ENCODE measurements at regions not wholly inside any gene's neighbourhood (a gene's known extent, or its start where the extent isn't known, plus 50 kb on each side); places are given as distances from the start of the nearest gene placed in this dataset.

DNA sequence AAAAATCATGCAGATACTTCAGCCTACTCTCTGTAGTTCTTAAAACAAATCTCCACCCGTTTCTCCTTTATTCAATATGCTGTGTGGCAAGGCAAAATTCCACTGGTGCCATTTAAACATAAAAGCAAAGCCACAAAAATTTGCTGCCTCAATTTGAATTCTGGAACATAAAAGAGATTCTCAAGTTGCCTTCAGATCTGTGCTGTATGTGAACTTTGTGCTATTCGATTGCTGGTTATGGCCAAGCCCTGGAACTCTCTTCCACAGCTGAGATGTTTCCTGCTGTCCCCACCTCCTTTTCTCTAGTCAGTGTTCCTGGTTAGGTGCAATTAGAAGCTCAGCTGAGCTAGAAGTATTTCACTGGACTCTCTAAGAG is 395.3 kb upstream of the BTBD3 start:
- DNase-seq (ENCODE audit: low spot score) (no peak), ATAC-seq (no peak)
- CTCF ChIA-PET, result no interaction called here
- no peak for TF ChIP-seq CBFB (CRISPR knock-in tag; IDR thresholded peaks at IDR 0.05; ENCODE audit: low read depth)
- no peak for TF ChIP-seq FOXP1 (CRISPR knock-in tag; IDR thresholded peaks at IDR 0.05; ENCODE audit: borderline replicate concordance)
- TF ChIP-seq, protein P1, sequence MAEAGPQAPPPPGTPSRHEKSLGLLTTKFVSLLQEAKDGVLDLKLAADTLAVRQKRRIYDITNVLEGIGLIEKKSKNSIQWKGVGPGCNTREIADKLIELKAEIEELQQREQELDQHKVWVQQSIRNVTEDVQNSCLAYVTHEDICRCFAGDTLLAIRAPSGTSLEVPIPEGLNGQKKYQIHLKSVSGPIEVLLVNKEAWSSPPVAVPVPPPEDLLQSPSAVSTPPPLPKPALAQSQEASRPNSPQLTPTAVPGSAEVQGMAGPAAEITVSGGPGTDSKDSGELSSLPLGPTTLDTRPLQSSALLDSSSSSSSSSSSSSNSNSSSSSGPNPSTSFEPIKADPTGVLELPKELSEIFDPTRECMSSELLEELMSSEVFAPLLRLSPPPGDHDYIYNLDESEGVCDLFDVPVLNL (CRISPR knock-in tag; IDR thresholded peaks at IDR 0.05; ENCODE audit: borderline replicate concordance, low read depth), result no peak
- no peak for TF ChIP-seq NFATC4 (CRISPR knock-in tag; IDR thresholded peaks at IDR 0.05)
- TF ChIP-seq, protein P2, sequence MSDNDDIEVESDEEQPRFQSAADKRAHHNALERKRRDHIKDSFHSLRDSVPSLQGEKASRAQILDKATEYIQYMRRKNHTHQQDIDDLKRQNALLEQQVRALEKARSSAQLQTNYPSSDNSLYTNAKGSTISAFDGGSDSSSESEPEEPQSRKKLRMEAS (CRISPR knock-in tag; IDR thresholded peaks at IDR 0.05), result no peak
- H3K27ac Mint-ChIP-seq, result no peak overlapping the region
- peaks cover 26% of the 10 kb centered on the region for H3K36me3 Mint-ChIP-seq
- H3K4me1 Mint-ChIP-seq, result peaks cover 5% of the 10 kb centered on the region; the same call in 1 of the 2 replicates
- H3K4me3 Mint-ChIP-seq, result no peak overlapping the region
- H3K27me3 Mint-ChIP-seq (ENCODE audit: low read depth), result no peaks in the 10 kb centered on the region
- POLR2A ChIA-PET, result no interaction called here
- peaks cover 33% of the 10 kb centered on the region for H3K9me3 Mint-ChIP-seq

DNA sequence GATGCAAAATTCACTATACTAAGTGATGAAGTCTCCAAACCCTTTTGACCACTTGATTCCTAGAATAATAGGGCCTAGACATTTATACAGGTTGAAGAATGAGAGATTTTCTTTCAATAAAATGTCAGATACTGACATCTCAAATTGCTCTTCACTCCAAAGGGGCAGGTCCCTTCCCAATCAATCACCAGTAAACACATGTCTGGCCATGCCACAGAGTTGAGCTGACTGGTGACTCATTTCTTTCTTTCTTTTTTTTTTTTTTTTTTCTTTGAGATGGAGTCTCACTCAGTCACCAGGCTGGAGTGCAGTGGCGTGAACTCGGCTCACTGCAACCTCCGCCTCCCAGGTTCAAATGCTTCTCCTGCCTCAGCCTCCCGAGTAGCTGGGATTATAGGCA is 388.6 kb upstream of the BTBD3 start:
- Mint-ChIP-seq H3K36me3 (peaks cover 67% of the 10 kb centered on the region), H3K27me3 (ENCODE audit: low read depth) (no peaks in the 10 kb centered on the region), H3K9me3 (peaks cover 73% of the 10 kb centered on the region), H3K4me3 (no peak overlapping the region), H3K27ac (no peak overlapping the region), H3K4me1 (peaks cover 6% of the 10 kb centered on the region)
- TF ChIP-seq, protein P1 (CRISPR knock-in tag; IDR thresholded peaks at IDR 0.05; ENCODE audit: borderline replicate concordance, low read depth), result no peak
- POLR2A ChIA-PET, result no interaction called here
- CTCF ChIA-PET, result no interaction called here
- no peak for ATAC-seq
- DNase-seq (ENCODE audit: low spot score), result no peak

DNA sequence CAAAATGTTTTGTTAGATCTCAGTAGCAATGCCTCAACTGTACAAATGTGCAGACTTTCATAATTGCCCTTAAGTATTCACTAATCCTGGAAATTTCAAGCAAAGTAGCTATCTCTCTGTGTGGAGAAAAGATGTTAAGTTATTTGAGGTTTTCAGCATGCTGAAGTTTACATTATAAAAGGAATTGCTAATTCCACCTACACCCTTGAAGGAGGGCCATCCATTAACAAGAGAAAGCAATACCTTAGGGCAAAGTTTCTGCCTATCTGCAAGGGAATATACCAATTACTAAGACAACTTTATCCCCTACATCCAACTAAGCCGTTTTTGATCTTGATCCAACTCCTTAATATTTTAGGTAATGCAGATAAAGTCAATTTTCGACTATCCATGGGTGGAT is 380.7 kb upstream of the BTBD3 start:
- TF ChIP-seq, protein P3, sequence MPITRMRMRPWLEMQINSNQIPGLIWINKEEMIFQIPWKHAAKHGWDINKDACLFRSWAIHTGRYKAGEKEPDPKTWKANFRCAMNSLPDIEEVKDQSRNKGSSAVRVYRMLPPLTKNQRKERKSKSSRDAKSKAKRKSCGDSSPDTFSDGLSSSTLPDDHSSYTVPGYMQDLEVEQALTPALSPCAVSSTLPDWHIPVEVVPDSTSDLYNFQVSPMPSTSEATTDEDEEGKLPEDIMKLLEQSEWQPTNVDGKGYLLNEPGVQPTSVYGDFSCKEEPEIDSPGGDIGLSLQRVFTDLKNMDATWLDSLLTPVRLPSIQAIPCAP (CRISPR knock-in tag; IDR thresholded peaks at IDR 0.05), result no peak
- TF ChIP-seq, protein P4, sequence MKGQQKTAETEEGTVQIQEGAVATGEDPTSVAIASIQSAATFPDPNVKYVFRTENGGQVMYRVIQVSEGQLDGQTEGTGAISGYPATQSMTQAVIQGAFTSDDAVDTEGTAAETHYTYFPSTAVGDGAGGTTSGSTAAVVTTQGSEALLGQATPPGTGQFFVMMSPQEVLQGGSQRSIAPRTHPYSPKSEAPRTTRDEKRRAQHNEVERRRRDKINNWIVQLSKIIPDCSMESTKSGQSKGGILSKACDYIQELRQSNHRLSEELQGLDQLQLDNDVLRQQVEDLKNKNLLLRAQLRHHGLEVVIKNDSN (CRISPR knock-in tag; IDR thresholded peaks at IDR 0.05), result no peak
- TF ChIP-seq HMGA2 (CRISPR knock-in tag; IDR thresholded peaks at IDR 0.05) (no peak), KAT7 (CRISPR knock-in tag; IDR thresholded peaks at IDR 0.05; ENCODE audit: borderline replicate concordance) (no peak), ZNF263 (CRISPR knock-in tag; IDR thresholded peaks at IDR 0.05; ENCODE audit: low read depth) (no peak), ETV6 (CRISPR knock-in tag; IDR thresholded peaks at IDR 0.05) (no peak), NR3C1 (CRISPR knock-in tag; conservative IDR thresholded peaks at IDR 0.05; ENCODE audit: low read depth) (no peak), TEAD1 (CRISPR knock-in tag; IDR thresholded peaks at IDR 0.05) (no peak), NFE2L1 (CRISPR knock-in tag; IDR thresholded peaks at IDR 0.05) (no peak), ZNF416 (CRISPR knock-in tag; IDR thresholded peaks at IDR 0.05) (no peak)
- TF ChIP-seq, protein P5, sequence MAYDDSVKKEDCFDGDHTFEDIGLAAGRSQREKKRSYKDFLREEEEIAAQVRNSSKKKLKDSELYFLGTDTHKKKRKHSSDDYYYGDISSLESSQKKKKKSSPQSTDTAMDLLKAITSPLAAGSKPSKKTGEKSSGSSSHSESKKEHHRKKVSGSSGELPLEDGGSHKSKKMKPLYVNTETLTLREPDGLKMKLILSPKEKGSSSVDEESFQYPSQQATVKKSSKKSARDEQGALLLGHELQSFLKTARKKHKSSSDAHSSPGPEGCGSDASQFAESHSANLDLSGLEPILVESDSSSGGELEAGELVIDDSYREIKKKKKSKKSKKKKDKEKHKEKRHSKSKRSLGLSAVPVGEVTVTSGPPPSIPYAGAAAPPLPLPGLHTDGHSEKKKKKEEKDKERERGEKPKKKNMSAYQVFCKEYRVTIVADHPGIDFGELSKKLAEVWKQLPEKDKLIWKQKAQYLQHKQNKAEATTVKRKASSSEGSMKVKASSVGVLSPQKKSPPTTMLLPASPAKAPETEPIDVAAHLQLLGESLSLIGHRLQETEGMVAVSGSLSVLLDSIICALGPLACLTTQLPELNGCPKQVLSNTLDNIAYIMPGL (CRISPR knock-in tag; IDR thresholded peaks at IDR 0.05), result no peak
- TF ChIP-seq, protein P6, sequence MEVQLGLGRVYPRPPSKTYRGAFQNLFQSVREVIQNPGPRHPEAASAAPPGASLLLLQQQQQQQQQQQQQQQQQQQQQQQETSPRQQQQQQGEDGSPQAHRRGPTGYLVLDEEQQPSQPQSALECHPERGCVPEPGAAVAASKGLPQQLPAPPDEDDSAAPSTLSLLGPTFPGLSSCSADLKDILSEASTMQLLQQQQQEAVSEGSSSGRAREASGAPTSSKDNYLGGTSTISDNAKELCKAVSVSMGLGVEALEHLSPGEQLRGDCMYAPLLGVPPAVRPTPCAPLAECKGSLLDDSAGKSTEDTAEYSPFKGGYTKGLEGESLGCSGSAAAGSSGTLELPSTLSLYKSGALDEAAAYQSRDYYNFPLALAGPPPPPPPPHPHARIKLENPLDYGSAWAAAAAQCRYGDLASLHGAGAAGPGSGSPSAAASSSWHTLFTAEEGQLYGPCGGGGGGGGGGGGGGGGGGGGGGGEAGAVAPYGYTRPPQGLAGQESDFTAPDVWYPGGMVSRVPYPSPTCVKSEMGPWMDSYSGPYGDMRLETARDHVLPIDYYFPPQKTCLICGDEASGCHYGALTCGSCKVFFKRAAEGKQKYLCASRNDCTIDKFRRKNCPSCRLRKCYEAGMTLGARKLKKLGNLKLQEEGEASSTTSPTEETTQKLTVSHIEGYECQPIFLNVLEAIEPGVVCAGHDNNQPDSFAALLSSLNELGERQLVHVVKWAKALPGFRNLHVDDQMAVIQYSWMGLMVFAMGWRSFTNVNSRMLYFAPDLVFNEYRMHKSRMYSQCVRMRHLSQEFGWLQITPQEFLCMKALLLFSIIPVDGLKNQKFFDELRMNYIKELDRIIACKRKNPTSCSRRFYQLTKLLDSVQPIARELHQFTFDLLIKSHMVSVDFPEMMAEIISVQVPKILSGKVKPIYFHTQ (CRISPR knock-in tag; IDR thresholded peaks at IDR 0.05), result no peak
- peak overlapping the region; percentile 97 for H3K27ac Mint-ChIP-seq
- H3K4me1 Mint-ChIP-seq, result peaks cover 75% of the 10 kb centered on the region
- H3K36me3 Mint-ChIP-seq, result peaks cover 26% of the 10 kb centered on the region
- peak; percentile 62 for ATAC-seq
- POLR2A ChIA-PET, result no interaction called here
- CTCF ChIA-PET, result interaction anchor here (0.7 to 0.8 kb wide), 2 partner anchors 41 to 332 kb away, joined by 3 read pairs; no protein-coding TSS in a partner anchor
- no peak for DNase-seq (ENCODE audit: low spot score)
- no peaks in the 10 kb centered on the region for H3K27me3 Mint-ChIP-seq (ENCODE audit: low read depth)
- H3K9me3 Mint-ChIP-seq, result peaks cover 18% of the 10 kb centered on the region
- peak overlapping the region; percentile 59 for H3K4me3 Mint-ChIP-seq
